ENCODE measurements at regions not wholly inside any gene's neighbourhood (a gene's known extent, or its start where the extent isn't known, plus 50 kb on each side); places are given as distances from the start of the nearest gene placed in this dataset.
"Not testable (repeated sequence)": the region's sequence is repeated elsewhere in the genome, so short reads cannot be mapped to it uniquely, and the experiment has no call there.

DNA sequence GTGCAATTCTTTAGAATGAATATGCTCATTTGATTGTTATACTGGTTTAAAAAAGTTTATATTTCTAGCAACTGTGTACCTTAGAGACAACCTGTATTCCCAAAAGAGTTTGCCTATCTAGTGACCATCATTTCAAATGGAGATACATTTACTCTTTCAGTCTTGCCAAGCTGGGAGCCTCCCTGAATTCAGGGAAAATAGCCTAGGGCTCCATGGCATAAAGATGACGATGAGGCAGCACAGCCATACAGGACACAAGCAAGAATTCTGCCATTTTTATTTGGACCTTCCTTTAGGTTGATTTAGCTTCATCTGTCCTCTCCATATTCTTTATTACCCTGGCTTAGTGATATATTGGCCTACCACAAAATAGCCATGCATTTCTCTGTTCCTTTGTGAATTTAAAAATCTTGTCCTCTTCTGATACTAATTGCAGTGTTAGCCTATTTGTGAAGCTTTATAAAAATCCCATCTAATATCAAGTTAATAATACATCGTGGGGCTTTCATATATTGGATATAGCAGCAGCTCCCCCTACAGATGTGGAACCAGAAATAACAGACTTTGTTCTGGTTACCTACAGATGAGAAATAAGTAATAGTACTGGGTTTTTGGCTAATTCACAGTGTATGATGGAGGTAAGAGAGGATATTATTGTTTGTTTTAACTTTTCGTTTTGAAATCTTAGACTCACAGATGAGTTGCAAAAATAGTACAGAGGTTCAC lies 1661.9 kb upstream of the PIK3C3 start:
- no peak for DNase-seq

DNA sequence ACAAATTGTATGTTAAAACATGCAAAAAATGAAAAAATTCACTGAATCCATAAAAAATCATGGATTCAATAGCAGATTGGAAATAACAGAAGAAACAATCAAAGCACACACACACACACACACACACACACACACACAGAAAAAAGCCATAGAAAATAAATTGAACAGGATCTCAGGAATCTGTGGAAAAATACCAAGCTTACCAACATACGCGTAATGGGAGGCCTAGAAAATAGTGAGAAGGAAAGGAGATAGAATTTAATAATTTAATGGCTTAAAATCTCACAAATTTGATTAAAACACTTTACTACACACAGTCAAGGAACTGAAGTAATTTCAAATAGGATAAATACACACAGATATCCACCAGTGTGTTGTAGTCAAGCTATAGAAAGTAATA lies 1671.5 kb upstream of the PIK3C3 start:
- DNase-seq: no peak

DNA sequence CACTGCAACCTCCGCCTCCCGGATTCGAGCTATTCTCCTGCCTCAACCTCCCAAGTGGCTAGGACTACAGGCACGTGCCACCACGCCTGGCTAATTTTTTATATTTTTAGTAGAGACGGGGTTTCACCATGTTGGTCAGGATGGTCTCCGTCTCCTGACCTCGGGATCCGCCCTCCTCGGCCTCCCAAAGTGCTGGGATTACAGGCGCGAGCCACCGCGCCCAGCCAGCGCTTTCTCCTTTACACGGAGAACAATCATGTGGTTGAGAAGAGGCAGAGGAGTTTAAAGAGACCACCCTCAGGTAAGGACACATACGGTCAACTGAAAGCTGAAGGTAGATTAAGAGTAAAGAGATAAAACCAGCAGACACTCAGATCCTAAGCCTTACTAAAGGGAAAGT lies 1673.7 kb upstream of the PIK3C3 start:
- DNase-seq: not testable (repeated sequence)

DNA sequence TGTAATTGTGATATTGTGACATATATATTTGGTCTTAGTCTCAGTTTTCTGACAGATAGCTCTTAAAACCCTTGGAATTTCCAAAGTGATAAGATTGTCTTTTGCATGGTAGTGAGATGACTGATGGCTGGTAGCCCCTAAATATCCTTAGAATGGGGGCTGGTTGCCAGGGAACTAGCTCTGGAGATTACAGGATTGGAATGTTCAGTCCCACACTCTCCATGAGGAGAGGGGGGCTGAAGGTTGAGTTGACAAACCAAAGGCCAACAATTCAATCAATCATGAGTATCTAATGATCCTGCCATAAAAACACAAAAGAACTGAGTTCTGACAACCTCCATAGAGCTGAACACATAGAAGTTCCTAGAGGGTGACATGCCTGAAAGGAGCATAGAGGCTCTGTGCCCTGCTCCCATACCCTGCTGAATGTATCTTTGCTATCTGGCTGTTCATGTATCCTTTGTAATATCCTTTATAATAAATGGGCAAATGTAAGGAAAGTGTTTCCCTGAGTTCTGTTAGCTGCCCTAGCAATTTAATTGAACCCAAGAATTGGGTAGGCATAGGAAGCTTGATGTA lies 1680.3 kb upstream of the PIK3C3 start:
- no peak for DNase-seq

DNA sequence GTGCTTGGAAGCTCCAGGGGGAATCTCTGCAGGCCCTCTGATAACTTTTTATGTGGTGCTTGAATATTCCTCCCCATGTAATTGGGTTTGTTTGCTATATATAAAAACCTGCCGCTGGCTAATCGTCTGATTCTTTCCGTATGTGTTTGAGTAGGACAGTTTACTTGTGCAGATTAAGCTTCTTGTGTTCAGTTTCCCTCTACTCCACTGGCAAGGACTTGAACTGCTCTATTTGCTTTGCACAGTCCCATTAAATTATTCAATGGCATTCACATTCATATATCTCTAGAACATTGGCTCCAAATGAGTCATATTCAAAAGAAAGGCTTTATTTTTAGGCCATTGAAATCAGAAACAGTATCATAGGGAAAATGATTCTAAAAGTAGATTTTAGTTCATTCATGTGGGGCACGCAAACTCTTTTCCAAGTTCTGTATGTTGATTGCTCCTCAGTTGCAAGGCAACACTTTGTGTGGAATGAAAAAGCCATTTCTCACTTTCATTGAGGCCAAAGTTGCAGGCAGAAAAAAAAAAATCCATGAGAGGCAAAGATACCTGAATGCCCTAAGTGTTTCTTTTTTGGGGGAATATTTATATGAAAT lies 1682.3 kb upstream of the PIK3C3 start:
- DNase-seq: no peak

DNA sequence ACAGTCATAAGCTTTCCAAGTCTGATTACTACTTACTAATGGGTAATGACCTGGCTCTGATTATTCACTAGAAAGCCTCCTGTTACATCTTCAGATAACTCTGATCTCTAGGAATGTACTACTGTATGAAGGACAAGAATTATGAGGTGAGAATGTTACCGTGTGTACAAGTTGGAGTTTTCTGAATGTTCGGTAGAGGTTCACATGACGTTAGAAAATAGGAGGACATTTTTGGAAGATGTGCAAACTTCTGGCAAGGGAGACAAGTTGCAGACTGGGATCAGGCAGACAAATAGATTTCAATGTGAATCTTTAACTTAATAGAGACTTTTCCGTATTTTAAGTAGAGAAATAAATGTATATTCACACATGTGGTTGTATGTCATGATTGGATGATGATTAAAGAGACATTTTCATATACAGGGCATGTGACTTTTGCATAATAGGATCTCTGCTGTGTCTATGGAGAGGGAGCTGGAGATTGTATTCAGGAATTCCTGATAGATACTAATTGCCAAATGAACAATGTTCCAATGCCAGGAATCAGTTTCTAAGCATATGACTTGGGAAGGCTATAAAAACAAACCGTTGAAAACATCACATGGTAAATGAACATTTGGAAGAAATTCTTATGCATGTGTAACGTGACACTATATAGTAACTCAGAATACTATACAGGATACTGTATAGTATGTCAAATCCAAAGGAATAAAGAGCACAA lies 1695.8 kb upstream of the PIK3C3 start:
- no peak for DNase-seq

DNA sequence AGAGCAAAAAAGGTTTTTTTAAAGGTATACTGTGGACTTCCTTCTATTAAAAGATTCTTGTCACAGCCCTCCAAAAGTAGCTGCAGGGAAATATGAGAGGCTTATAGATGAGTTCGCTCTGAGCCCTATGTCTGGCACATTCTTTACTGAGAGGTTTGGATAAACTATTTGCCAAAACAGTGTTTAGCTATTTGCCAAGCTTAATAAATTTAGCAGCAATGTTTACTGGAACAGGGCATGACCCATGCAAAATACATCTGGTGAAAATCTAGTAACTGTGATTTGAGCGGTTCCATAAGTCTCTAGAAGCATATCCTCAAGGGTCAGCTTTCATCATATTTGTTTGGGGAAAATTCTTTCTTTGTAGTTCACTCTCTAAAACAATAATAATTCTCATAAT lies 1696.7 kb upstream of the PIK3C3 start:
- DNase-seq: no peak

DNA sequence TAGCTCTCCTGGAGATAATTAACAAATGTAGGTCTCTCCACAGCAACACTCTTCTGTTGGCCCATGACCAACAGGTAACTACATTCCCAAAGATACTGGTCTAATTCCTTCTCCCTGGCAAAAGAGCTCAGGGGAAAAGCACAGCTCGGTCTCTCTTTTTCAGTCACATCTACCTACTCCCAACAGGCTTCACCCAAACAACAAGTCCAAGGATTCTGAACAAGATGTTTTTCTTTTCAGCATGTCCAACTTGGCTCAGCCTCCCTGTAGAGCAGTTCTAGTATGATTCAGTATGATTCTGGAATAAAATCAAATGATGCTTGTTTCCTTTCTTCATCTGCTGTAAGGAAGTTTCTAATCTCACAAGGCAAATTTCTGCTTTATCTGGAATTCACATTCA lies 1704.8 kb upstream of the PIK3C3 start:
- DNase-seq: no peak

DNA sequence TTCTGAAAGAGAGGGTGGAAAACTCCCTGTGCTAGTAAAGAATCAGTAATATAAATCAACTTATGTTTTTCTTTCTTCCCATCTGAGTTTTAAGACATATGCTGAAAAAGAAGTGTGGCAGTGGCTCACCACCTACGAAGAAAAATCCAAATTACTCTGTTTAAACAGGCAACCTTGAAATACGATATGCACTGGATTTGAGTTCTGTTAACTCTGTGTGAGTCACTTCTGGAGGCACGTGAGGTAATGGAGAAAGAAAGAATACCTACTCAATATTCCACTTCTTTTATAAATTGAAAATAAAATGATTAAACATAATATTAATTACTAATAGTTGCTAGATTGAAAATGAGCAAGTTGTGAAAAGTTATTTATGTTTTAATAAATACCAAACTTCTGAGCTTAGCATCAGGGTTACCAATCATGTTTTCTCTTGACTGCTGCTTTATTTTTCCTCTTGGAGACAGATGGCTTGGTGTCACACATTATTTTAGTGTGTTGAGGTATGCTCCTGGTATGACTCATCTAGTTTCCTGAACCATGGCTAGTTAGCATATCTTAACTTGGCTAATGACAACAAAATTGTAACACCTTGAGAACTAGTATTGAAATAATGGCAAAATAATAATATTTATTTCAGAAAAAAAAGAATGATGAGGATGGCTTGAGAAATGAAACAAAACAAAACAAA lies 1705.5 kb upstream of the PIK3C3 start:
- DNase-seq: no peak

DNA sequence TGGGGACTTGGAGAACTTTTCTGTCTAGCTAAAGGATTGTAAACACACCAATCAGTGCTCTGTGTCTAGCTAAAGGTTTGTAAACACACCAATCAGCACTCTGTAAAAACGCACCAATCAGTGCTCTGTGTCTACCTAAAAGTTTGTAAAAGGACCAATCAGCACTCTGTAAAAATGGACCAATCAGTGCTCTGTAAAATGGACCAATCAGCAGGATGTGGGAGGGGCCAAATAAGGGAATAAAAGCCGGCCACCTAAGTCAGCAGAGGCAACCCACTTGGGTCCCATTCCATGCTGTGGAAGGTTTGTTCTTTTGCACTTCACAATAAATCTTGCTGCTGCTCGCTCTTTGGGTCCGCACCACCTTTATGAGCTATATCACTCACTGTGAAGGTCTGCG lies 1709.4 kb upstream of the PIK3C3 start:
- DNase-seq: not testable (repeated sequence)

DNA sequence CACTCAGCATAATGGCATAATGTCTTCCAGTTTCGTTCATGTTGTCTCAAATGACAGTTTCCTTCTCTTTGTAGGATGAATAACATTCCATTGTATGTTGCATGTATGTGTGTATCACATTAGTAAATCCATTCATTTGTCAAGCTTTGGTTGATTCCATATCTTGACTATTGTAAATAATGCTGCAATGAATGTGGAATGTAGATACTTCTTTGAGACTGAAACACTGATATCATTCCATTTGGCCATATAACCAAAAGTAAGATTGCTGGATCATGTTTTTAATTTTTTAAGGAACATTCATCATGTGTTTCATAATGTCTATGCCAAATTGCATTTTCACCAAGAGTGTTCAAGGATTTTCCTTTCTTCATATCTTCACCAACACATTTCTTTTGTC lies 1711.4 kb upstream of the PIK3C3 start:
- no peak for DNase-seq

DNA sequence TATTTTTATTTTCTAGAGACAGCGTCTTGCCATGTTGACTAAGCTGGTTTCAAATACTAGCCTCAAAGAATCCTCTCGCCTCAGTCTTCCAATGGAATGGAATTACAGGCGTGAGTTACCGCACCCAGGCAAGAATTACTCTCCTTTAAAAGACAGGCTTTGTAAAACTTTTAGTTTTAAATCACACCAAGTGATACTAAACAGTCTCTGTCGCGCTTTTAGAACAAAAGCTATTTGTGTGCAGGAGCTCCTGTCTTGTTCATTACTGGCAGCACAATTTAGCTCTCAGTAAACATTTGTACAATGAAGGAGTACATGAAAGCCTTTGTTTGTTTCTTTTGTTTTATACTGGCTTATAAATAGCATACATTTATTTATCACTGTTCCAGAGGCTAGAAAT lies 1719.2 kb upstream of the PIK3C3 start:
- no peak for DNase-seq

DNA sequence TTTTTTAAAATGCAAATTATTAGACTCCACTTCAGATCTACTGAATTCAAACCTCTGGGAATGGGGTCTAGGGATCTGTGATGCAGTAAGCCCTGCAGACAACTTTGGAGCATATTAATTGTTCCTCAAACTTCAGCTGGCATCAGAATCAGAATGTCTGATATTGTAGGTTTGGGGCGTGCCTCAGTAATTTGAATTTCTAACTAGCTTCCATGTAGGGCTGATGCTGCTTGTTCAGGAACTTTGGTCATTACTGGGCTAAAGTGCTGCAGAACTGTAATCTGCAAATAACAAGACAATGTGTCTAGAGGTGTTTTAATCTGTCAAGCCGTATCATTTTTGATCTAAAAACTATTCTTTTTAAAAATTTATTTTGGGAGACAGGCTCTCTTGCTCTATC lies 1719.7 kb upstream of the PIK3C3 start:
- DNase-seq: no peak

DNA sequence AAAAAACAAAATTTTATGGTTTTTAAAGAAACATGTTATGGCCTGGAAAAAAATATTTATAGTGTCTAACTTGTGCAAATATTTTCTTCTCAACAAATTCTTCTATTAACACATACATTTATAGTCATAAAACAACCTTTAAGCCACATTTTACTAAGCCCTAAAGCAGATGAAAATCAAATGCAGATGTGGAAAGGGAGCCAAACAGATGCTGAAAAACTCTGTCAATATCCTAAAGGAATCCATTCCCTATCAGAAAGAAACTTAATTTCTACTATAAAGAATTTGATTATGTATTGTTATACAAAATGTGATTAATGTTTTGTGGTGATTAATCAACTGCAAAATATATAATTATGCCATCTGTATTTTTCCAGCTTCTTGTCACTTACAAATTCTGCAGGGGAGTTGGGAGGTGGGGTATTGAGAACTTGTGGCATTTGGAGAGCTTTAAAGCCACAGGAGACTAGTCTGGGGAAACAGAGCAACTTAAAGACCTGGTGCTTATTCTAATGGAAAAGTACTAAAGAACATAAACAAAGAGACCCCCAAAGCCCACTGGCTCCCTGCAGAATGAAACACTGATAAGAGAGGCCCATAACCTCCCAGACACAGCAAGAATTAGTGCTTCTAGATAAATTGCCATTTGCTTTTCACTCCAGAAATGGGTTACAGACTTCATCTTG lies 1721.0 kb upstream of the PIK3C3 start:
- DNase-seq: no peak

DNA sequence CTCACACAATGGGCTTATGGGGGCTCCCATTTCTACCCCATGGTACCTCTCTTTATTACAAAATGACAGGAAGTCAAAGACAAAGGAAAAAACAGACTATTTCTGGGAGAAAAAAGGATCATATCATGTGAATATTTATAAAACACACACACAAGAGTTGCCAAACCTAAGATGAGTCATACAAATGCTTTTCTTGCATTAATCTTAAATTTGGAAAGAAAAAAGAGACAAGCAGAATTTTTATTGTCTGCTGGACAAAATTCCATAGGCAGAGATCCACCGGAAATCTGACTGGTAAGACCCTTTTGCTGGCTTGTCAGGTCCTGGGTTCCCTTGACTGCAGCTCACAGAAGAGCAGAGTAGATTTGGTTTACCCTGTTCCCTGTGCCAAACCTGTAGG lies 1732.3 kb upstream of the PIK3C3 start:
- no peak for DNase-seq

DNA sequence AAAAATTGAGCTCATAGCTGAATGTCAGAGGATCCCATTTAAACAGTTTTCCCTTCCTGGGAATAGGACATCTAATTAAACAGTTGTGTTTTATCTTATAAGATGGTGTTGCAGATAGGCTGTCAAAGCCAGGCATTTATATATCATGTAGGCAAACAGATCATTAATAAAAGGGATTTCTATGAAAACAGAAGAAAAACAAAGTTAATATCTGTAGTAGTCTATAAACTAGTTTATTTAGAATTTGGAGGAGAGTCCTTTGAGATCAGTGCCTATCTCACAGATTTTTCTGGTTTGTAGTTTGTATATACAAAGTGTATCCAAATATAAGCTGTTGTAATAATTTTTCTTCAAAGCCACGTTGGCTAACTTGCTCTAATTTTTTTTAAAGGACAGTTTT lies 1738.2 kb upstream of the PIK3C3 start:
- DNase-seq: no peak

DNA sequence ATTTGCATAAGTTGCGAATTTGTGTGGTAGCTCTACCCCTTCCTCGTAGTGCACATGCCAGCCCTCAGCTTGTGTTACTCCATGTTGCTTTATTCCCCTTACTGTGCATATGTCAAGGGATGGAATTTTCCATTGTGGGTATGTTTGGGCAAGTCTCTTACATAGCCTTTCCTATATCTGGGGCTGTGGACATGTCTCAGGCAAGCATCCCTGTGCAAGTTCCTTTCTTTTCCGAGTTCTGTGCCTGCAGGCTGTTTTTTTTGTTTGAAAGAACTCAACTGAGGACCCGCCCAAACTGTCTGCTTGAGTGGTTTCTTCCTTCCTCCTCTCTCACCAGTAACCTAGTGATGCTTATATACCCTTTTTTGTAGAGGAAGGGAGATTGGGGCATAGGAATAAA lies 1739.1 kb upstream of the PIK3C3 start:
- no peak for DNase-seq

DNA sequence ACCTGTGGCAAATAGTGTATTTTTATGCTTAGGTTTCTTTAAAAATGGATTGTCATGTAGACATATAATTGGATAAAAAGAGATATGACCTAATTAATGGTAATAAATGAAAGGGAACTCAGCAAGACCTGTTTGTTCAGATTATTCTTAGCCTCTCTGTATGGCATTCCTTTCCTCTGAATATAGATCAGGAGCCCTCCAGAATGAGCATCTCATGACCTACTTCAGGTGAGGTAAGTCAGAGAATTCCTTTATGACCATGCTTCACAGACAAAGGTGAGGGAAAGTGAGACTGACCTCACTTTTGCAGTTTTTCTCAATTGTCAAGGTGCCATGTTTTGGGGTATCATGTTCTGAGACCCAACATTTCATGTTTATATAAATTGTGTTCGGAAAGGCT lies 1744.3 kb upstream of the PIK3C3 start:
- DNase-seq: no peak

DNA sequence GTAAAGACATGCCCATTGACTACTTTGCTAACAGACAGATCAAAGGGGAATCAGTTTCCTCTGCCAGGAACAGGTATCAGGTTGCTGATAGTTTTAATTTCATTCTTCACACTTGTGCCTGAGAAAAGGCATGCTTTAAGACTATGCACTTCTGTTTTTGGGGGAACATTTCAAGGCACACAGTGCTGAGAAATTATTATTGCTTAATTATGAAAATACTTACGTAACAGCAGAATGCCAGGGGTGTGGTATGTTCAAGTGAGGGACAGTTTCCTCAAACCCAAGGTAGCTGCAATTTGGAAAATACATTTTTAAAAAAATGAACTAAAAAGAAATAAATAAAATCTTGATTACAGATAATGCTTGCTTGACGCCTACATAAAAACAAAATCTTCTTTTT lies 1746.1 kb upstream of the PIK3C3 start:
- DNase-seq: no peak

DNA sequence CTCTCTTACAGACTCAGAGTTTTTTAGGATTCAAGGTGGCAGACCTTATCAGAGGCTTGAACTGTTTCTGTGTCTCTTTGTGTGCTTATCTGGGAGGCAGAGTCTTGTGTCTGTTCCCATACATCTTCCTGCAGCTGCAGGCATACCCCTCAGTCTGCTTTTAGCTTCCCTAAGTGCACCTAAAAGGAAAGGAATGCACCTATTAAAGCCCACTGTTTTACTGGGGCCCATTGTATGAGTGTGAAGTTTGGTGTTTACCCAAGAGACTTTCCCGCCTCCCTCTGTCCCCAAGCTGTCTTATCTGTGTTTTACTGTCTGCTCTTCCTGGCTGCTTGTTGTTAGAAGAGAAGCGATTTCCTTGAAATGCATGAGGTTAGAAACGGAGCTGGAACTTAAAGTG lies 1757.3 kb upstream of the PIK3C3 start:
- DNase-seq: no peak

DNA sequence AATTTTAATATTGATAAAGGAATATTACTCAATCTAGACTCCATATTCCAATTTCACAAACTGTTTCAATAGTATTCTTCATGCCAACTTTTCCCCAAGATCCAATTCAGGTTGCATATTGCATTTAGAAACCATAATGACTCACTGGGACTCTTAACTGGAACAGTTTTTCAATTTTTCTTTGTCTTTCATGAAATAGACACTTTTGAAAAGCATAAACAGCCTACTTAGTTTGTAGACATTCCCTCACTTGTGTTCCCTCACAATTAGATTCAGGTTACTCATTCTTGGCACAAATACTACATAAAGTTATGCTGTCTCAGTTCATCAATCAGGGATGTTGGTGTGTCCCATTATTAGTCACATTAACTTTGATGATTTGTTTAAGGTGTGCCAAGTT lies 1768.4 kb upstream of the PIK3C3 start:
- DNase-seq: no peak

DNA sequence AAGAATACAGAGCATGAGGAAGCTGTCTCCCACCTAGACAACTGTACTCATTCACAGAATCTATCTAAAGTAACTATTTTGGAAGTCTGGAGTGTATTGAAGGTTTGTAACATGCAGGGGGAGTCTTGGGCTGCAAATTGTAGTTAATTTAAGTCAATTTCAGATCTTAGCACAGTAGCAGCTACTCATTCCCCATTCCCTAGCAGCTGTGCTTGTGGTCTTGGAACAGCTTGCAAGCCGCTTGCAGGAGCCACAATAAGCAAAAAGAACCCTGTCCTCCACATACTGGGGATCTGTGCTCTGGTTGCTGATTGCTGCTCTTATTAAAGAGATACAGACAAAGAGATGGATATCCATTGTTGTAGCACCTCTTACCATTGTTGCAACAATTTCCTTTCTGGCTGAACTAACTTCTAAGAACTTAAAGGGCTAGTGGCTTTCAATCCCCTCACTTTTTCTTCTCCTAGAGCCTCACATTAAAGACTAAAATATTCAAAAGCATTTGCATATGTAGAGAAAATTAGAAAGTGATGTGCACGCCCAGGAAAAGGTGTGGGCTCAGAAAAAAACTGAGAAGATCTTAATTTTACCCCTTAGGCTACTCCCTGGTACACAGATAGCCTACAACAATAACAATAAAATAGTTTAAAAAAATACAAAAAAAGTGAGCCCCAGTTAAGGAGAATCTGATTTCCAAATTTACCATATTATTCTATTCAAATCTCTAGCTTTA lies 1775.1 kb upstream of the PIK3C3 start:
- DNase-seq: no peak
